NCI-H2107 treated with DMSO at 0.1 percent for 48 hours (cell line): ENCODE measurements at regions not wholly inside any gene's neighbourhood (a gene's known extent, or its start where the extent isn't known, plus 50 kb on each side); places are given as distances from the start of the nearest gene placed in this dataset.
"Not testable (repeated sequence)": the region's sequence is repeated elsewhere in the genome, so short reads cannot be mapped to it uniquely, and the experiment has no call there.

ENCODE experiments used
- DNase-seq: peaks from one replicate; lab custom pipeline; 2025; ENCODE audit not compliant: unreplicated experiment; lab: John Stamatoyannopoulos, UW

DNA sequence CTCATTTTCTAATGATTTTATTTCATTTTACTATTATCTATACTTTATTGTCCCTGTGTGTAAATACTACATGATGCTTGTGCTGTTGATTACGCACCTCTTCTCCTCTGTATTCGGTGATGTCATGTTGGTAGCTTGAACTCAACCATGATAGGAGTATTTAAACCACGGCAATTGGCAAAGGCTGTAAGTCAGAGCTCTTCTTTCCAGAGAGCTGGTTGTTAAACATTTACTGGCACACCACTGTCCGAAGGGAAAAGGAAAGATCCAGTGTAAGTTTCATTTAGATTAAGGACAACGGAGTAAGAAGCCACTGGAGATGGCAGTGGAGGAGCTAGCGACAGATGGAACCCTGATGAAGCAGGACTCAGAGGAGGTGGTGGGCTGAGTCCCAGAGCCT lies 93.4 kb upstream of the KCNE2 start:
- no peak for DNase-seq

DNA sequence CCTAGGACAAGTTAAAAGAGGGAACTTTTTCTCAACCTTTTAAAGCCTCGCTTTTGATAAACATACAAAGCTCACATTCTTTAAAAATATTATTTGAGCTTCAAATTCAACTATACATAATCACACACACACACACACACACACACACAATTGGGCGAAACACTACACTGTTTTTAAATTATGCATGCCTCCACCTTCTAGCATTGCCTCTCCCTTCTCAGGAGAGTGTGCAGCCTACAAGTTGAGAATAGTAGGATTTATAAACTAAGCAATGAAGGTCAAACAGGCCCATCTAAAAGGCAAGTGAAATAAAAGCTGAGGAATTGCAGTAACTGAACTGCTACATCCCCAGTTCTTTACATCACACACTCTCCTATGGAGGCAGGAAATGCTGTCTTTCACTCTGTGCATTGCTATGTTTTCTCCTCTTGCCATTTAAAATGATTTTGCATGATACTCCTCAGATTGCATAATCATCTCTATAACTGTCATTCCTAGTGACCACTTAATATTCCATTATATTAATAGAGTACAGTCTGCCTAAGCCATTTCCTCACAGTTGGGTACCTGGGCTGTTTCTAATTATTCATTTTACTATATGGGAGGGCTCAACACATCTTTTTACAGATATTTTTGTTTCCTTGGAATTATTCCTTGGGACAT lies 92.5 kb upstream of the KCNE2 start:
- DNase-seq: no peak

DNA sequence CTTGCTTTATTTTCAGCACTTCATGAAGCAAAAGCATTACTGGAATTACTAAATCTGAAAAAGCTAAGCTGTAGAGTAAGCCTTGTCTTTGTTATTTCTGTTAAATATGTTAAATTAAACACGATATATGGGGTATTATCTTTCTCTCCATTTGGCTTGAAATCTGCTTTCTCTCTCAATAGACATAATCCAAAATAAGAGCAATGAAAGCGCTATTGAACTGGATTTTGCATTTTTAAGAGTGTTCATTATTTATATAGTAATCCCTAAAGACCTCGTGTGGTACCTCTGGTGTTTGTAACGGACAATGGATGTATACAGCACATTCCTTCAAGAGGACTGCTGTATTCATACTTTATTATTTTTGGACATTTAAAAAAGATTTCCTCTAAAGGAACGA lies 91.5 kb upstream of the KCNE2 start:
- DNase-seq: no peak

DNA sequence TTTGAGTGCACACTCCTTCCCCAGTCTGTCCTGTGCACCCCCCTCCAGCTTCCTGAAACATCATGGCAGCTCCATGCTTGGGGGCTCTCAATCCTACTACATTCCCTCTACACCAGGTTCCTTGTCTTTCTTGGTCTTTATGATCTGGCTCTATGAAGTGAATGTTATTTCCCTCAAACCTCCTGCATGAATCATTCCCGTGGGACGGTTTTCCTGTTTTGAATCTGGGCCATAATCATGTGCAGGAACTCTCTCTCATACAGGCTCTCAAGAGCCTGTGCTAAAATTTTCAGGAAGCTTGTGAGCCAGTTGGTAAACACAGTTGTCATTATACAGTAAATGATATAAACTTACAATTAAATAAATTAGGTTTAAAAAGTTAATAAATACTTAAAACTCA lies 89.8 kb upstream of the KCNE2 start:
- DNase-seq: no peak

DNA sequence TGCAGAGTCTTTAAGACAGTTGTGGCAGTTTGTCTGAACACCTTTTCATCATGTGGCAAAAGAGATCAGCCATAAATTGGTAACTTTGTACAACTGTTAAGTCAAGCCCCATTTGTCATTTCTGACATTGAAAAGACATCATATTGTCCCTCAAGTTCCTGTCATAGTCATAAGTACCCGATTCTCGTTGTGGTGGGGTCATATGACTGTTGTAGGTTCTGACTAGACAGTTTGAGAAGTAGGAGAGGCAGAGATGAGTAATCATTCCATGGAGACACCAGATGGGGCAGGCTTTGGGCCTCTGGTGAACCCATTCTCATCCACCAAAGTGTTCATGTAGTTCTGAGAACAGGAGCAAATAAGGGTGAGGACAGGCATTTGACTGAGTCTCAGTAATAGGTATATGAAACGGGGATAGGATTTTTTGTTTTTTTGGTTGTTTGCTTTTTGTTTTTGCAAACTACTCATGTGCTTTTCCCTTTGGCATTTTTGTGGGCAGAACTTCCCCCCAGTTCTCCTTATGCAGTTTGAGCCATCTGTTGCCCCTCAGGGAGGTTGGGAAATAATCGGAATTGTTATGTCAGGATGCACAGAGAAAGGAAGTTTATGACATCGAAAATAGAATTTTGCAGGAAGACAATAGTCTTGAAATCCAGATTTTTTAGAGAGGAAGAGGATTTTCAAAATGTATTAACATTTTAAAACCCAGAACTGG lies 86.9 kb upstream of the KCNE2 start:
- no peak for DNase-seq

DNA sequence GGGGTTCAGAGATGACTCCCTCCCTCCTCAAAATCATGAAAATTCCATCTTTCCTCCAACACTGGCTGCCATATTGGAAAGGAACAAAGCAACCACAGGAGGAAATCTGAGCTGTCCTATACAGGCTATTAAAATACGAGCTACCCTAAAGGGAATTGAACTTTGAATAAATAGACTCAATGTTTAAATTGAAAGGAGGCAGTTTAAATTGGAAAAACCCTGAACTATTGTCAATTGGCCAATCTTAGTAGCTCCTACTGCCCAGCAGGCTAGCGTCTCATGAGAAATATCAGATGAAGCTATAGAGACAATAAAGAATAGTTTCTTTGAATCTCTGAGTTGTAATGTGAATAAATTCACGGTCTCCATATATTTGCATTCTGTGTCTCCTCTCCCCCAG lies 85.4 kb upstream of the KCNE2 start:
- DNase-seq: no peak

DNA sequence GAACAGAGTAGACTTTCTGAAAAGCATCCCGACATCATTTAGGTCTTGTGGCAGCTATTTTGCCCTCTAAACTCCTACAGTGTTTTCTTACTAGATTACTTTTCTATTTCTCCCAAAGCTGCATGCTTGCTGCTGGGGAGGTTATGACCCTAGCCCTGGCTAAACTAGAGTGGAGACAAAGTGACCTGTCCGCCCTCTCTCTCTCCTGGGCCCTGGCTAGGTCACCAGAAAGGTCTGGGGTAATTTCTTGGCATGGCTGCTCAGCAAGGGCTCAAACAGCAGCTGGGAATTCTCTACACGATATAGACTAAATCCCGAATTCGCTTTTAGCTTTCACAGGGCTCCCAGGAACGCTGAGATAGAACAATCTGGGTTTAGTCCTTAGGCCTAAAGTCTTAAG lies 84.5 kb upstream of the KCNE2 start:
- no peak for DNase-seq

DNA sequence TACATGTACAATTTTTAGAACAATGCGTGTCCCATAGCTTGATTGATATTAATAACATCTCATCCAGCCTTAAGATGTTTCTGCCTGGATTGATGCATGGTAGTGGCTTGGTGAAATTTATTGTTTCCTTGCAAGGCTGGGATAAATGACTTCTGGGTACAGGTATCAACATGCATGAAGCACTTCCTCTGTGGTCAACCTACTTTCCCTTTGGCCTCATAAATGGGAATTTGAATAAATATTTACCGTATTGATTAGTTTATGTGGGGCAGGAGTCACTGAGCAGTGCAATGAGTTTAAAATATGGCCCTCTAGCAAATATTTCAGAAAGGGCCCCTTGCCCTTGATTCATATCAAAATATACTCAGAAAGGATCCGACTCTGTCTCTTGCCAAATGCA lies 83.9 kb upstream of the KCNE2 start:
- DNase-seq: no peak

DNA sequence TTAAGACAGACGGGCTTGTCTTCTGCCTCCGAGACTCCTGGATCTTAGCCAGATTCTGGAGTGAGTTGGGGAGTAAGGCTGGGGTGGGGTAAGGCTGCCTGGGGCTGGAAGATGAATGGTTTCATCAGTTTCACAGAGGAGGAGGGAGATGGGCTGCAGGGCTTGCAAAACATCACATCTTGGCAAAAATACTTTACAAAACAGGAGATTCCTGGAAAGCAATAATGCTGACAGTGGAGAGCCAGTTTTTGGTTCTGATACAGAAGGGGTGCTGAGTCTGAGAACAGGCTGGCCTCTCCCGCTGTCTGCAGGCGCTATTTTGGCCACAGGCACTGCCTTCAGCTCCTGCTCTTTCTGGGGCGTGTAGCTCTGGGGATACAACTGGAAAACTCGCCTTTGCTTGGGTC lies 83.4 kb upstream of the KCNE2 start:
- DNase-seq: no peak

DNA sequence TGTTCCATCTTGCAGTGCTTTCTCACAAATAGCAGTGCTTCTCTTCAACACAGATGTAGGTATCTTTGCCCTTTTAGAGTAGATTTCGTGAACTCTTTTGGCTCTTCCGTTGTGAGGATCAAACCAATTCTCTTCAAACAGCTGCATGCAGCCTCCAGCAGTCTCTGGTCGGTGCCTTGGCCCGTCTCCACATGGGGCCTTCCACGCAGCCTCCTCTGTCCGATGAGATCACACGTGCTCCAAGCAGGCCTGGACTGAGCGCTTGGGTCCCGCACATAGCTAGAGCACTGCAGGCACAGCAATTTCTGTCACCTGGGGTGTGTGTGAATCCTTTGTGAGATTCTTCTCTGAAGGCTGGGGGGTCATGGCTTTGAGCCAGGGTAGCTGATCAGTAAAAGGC lies 82.8 kb upstream of the KCNE2 start:
- DNase-seq: no peak

DNA sequence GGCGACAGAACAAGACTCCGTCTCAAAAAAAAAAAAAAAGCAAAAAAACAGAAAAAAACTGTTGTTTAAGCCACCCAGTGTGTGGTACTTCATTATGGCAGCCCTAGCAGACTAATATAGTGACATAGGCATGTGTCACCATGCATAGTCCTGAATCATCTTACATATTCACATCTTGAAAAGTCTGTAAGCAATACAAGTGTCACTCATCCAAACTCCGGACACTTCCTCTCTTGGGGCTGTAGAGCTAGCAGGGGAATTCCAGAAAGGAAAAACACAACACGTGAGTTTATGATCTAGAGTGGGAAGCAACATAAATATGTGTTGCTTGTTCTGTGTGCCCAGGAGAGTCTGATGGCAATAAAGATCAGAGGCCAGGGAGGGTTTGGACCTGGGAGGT lies 81.6 kb upstream of the KCNE2 start:
- DNase-seq: no peak

DNA sequence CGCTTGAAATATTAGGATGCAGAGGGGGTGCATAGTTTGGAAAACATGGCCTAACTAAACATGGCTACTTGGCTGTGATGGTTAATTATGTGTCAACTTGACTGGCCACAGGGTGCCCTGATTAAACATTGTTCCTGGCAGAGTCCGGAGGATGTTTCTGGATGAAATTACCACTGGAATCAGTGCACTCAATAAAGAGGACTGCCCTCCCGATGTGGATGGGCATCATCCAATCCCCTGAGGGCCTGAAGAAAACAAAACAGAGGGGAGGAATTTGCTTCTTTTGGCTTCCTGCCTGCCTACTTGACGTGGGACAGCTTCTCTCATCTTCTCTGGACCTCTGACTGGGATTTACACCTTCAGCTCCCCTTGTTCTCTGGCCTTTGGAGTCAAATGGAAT lies 79.1 kb upstream of the KCNE2 start:
- DNase-seq: no peak

DNA sequence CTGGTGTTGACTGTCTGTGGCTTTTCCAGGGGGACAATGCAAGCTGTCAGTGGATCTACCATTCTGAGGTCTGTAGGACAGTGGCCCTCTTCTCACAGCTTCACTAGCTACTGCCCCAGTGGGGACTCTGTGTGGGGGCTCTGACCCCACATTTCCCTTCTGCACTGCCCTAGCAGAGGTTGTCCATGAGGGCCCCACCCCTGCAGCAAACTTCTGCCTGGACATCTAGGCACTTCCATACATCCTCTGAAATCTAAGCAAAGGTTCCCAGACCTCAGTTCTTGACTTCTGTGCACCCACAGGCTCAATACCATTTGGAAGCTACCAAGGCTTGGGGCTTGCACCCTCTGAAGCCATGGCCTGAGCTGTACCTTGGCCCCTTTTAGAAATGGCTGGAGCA lies 75.8 kb upstream of the KCNE2 start:
- DNase-seq: not testable (repeated sequence)

DNA sequence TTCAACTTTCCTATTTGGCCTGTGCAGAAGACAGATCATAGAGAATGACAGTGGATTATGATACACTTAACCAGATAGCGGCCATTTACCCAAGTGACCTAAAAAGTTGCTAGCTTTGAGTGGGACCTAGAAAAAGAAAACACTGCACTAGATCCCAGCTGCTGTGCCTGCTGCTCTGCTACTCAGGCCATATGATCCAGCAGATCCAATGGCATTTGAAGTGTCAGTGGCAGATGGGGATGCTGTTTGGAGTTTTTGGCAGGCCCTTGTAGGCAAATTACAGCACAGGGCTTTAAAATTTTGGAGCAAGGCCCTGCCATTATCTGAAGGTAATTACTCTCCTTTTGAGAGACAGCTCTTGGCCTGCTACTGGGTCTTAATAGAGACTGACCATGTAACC lies 74.0 kb upstream of the KCNE2 start:
- no peak for DNase-seq

DNA sequence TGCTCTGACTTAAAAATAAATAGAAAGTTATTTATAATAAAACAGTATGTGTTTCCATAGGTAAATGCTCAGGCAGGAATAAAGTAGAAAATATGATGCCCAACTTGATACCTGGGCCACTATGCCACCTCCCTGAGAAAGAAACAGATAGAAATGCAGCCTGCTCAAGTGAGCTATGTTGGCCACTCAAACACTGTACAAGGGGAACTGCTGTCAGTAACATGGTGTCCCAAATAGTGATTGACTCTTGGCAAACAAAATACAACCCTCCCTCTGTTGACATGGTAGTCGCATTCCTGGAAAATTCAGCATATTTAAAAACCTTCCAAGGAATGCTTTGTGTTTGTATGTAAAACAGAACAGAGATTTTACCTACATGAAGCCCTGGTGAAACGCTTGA lies 66.9 kb upstream of the KCNE2 start:
- DNase-seq: no peak

DNA sequence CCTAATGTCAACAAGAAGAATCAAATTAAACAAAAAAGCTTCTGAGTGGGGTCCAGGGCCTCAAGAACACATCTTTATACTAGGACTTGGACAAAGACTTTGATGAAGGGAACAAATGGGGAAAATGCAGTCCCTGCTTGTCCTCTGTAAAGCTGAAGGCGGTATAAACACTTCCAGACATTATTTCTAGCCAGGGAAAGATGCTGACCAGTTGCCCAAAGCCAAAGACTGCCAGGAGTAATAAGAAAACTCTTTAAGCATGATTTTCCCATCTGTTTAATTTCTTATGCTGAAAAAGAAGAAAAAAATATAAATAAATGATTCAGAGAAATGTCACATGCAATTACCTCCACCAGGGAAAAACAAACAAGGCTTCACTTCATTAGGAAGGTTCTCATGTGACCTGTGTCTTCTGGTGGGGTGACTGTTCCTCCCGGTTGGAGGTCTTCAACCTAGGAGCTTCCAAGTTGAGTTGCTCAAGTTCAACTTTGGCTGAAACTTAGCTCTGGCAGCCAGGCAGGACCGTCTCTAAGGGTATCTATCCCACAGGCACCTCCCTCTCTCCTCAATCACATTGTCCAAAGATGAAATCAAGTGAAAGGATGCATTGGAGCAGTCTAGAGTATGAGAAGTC lies 65.2 kb upstream of the KCNE2 start:
- DNase-seq: no peak

DNA sequence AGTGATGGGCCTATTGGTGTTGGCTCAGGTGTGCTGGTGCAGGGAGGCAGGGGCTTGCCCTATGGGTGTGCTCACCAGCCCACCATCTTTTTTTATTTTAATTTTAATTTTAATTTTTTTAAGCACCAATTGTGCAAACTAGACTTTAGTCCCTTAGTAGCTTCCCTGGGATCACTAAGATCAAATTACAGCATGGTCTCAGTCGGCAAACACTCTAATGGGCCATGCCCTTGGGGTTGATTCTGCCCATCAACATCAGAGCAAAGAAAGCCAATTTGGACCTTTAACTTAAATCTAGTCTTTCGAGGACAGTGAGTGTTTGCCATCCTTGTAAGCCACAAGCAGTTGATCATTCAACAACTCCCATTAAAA lies 64.7 kb upstream of the KCNE2 start:
- DNase-seq: no peak

DNA sequence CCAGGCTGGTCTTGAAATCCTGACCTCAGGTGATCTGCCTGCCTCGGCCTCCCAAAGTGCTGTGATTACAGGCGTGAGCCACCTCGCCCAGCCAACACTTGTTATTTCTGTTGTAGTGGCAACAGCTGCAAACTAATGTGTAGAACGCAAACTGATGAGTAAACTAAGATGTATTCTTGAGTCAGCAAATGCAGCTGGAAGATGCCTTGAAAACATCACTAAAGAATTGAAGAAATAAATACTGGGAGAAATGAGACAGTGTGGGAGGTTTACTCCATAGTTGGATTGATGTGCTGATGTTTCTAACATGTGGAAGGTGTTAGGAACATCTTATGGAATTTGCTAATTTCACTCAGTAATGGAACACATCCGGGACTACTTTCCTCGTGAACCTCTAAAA lies 61.3 kb upstream of the KCNE2 start:
- DNase-seq: no peak

DNA sequence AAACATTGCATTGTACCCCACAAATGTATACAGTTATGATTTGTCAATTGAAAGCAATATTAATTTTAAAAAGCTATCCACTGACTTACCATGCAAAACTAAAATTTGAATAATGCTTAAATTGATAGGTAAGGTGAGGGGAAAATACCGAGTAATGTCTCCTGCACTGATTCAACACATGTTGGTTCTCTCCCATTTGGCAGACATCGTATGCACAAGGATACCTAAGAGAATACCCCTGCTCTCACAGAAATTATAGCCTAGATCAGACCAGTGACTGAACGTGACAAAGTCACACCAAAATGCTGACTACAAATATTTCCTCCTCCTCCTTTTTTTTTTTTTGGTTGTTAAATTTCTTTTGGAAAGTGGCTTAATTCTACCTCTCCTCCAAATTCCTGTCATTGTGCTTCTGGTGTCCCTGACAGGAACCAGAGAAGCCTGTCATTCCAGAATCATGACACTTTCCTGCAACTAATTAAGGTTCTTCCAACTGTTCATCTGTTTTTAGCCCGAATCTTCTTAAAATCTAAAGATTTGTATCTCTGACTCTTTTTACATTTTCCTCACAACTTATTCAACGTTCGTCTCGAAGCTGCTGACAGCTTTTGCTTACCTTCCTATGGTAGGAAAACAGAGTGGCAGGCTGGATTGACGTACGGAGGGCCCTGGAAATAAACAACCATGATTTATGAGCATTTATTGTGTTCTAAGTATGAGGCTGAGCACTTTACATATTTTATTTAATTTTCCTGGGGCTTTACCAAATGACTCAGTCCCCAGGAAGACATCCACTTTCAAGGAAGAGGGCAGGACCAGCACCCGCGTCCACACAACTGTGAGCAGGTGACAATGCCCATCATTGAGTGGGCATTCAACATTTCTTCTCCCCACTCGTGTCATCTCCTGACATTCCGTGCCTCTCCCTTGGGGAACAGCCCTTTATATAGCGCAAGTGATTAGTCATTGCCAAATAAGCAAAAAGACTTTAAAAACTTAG lies 57.9 kb upstream of the KCNE2 start:
- DNase-seq: no peak

DNA sequence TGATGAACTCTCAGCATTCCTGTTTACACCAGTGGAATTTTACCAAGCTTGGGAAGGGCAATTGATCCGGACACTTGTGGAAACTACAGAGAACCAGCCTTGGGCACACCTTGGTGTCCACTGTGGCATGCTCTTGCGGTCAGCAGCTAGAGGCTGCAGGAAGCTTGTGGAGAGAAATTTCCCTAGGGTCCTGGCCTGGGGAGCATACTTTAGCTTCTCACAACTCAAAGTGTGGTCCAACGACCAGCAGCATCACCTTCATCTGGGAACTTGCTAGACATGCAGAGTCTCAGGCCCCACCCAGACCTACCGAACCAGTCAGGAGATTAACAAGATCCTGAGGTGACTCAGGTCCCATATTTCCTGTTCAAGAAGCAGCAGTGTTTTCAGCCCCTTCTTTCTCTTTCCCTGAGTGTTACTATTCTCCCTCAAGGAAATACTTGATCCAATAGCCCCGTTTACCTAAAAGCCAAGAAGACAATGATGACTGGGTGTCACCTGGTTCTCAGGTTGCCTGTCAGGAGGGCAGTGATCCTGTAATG lies 55.7 kb upstream of the KCNE2 start:
- DNase-seq: no peak
